HepG2 (cell line): ENCODE measurements at regions not wholly inside any gene's neighbourhood (a gene's known extent, or its start where the extent isn't known, plus 50 kb on each side); places are given as distances from the start of the nearest gene placed in this dataset.

Experiments used
- ATAC-seq: fragments of 200-7000 bp; cut with Tn5 transposase; 3 replicates; pipeline ENCODE4 v1.9.1; 2020; ENCODE audit warnings: mild to moderate bottlenecking, moderate library complexity
- BruUV-seq: library from RNA; stranded (reverse); fragments of 400-500 nt; replicated peaks from 2 replicates; lab custom pipeline; 2021; lab: Mats Ljungman, UMichigan
- CTCF ChIA-PET: fragments of 300-600 bp; formaldehyde crosslinking; extraction: SDS; loops from one replicate; lab custom pipeline; 2021; ENCODE audit warnings: low total read pairs, inconsistent platforms, low intra/inter-chr PET ratio; lab: Yijun Ruan, JAX
- POLR2A ChIA-PET: fragments of 350-600 bp; sonication (Branson Sonifier 250); formaldehyde crosslinking; loops from one replicate; lab custom pipeline; 2020; ENCODE audit warnings: antibody characterized with exemption, inconsistent platforms; lab: Yijun Ruan, JAX
- DNase-seq: peaks from one replicate; pipeline ENCODE4 v3.0.0-alpha.2; 2015; ENCODE audit warnings: low spot score
- FAIRE-seq: peaks from 3 replicates; lab custom pipeline; 2011; peaks lifted over from hg19 to GRCh38; lab: Jason Lieb, UNC
- H2AFZ ChIP-seq: one replicate; pipeline ENCODE4 v1.6.1; 2011; ENCODE audit warnings: low read length, inconsistent platforms
- H3K27ac ChIP-seq: fragments of 300-600 bp; 3 replicates; pipeline ENCODE4 v1.8.0; 2011; ENCODE audit warnings: mixed run types, mild to moderate bottlenecking, mixed read lengths, low read length, inconsistent platforms; ENCODE audit not compliant: insufficient read depth; ENCODE audit errors: extremely low read length
- H3K27me3 ChIP-seq, 2 experiments: fragments of 200-600 bp in 1 of 2; 2 replicates in 1 of 2; 3 replicates in 1 of 2; pipeline versions ENCODE4 v1.6.0 to v1.8.0; 2011; ENCODE audit warnings: low read length in 2 of 2, mild to moderate bottlenecking in 2 of 2, moderate library complexity in 2 of 2, inconsistent platforms in 1 of 2; ENCODE audit not compliant: insufficient read depth in 2 of 2, control insufficient read depth in 1 of 2
- H3K36me3 ChIP-seq, 2 experiments: fragments of 200-600 bp in 1 of 2; replicated peaks in 1 of 2; 2 replicates in 1 of 2; 3 replicates in 1 of 2; pipeline versions ENCODE4 v1.5.1 to v1.8.0; 2011; ENCODE audit warnings: low read length in 2 of 2, inconsistent platforms in 1 of 2; ENCODE audit not compliant: insufficient read depth in 2 of 2, control insufficient read depth in 1 of 2
- H3K4me1 ChIP-seq: 2 replicates; pipeline ENCODE4 v1.5.1; 2012; ENCODE audit warnings: low read length, inconsistent platforms; ENCODE audit not compliant: insufficient read depth
- H3K4me2 ChIP-seq: 2 replicates; pipeline ENCODE4 v1.6.0; 2011; ENCODE audit warnings: low read depth, low read length, inconsistent platforms
- H3K4me3 ChIP-seq, 3 experiments: fragments of 200-600 bp in 1 of 3; sonication (generic), shearing (Covaris generic) in 1 of 3; replicated peaks in 1 of 3; 2 replicates each; pipeline ENCODE4 v1.5.1; 2011 to 2016; ENCODE audit warnings: low read length in 3 of 3, inconsistent platforms in 2 of 3, low read depth in 2 of 3, mild to moderate bottlenecking in 2 of 3, control low read depth in 1 of 3, mixed read lengths in 1 of 3; ENCODE audit not compliant: insufficient read depth in 1 of 3
- H3K79me2 ChIP-seq: one replicate; pipeline ENCODE4 v1.6.1; 2011; ENCODE audit warnings: low read length, inconsistent platforms; ENCODE audit not compliant: insufficient read depth
- H3K9ac ChIP-seq: 2 replicates; pipeline ENCODE4 v1.6.0; 2011; ENCODE audit warnings: mild to moderate bottlenecking, low read depth, low read length, inconsistent platforms; ENCODE audit not compliant: insufficient read depth
- H3K9me3 ChIP-seq: 2 replicates; pipeline ENCODE4 v1.5.1; 2012; ENCODE audit warnings: mild to moderate bottlenecking, low read length
- H4K20me1 ChIP-seq: 2 replicates; pipeline ENCODE4 v1.6.0; 2011; ENCODE audit warnings: inconsistent platforms, mild to moderate bottlenecking, low read length, moderate library complexity; ENCODE audit not compliant: insufficient read depth
- ATM ChIP-seq: fragments of 450-650 bp; IDR thresholded peaks from 2 replicates; pipeline ENCODE4 v1.7.1; 2017; ENCODE audit warnings: mild to moderate bottlenecking, borderline replicate concordance
- CENPT ChIP-seq: sonication (generic); formaldehyde crosslinking; IDR thresholded peaks from 2 replicates; pipeline ENCODE4 v1.8.0; 2022; ENCODE audit warnings: low read depth, mild to moderate bottlenecking, moderate library complexity, missing genetic modification reagents
- NKX3-1 ChIP-seq: sonication (generic); formaldehyde crosslinking; IDR thresholded peaks from 2 replicates; pipeline ENCODE4 v1.5.0; 2020; ENCODE audit warnings: missing genetic modification reagents
- SUZ12 ChIP-seq: fragments of 150-350 bp; IDR thresholded peaks from 2 replicates; pipeline ENCODE4 v1.6.1; 2014; ENCODE audit warnings: low read depth, low read length
- WGBS: methylation state at CpG from one replicate; pipeline ENCODE4 v1.1.6; 2017; ENCODE audit warnings: low lambda C conversion rate; 5-methylcytosine and 5-hydroxymethylcytosine counted together
- in situ Hi-C: cut with HindIII; loops from 2 replicates; pipeline ENCODE4 v1.10.0; 2017; ENCODE audit warnings: low pct_unique_long_range_greater_than_20kb; ENCODE audit not compliant: extremely low pct_ligation_motif_present
- intact Hi-C: fragments of 100-400 bp; cut with micrococcal nuclease; formaldehyde crosslinking; loops from one replicate; pipeline ENCODE4 v1.10.0; 2022; ENCODE audit not compliant: unreplicated experiment
- TF ChIP-seq, protein P1 (sequence below): IDR thresholded peaks from 2 replicates; pipeline ENCODE4 v1.6.1; 2016; ENCODE audit warnings: missing biosample characterization, missing genetic modification reagents, low read depth
- TF ChIP-seq, protein P2 (sequence below): sonication (generic); IDR thresholded peaks from 2 replicates; pipeline ENCODE4 v1.6.1; 2016; ENCODE audit warnings: low read depth, borderline replicate concordance
- TF ChIP-seq, protein P3 (sequence below): sonication (generic); formaldehyde crosslinking; IDR thresholded peaks from 2 replicates; pipeline ENCODE4 v1.9.0; 2021; ENCODE audit warnings: missing genetic modification reagents, mild to moderate bottlenecking, borderline replicate concordance

DNA sequence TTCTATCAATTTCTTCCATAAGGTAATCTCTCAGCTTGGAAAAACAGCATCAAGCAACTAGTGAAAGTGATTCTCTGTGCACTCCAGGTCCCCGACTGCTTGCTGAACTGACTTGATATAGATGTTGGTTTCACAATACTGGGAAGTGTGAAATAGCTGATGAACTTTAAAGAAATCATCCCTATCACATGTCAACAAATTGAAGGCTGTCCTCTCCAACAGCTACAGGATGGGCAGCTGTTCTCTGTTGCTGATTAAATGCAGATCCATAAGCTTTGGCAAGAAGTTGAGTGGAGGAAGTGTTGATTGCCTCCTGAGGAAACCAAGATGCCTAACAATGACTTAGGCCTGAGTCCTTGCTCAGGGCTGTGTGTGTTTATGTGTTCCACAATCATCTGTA lies 130.4 kb upstream of the GDF10 start:
- Histone ChIP-seq H3K9ac (no peak overlapping the region), H2AFZ (no peak overlapping the region), H3K27me3 (peaks cover 2 to 8% of the 10 kb centered on the region in 2 experiments; a peak in 3 of 5 replicates), H3K4me3 (no peak overlapping the region), H3K27ac (no peak overlapping the region), H3K4me1 (no peaks in the 10 kb centered on the region), H3K36me3 (no peaks in the 10 kb centered on the region)
- ATAC-seq, result no peak
- in situ Hi-C loops, result no loop called here
- ChIA-PET POLR2A (no interaction called here), CTCF (no interaction called here)
- TF ChIP-seq NKX3-1 (no peak), CENPT (CRISPR knock-in tag) (no peak), ATM (no peak), SUZ12 (no peak)
- TF ChIP-seq, protein P1, sequence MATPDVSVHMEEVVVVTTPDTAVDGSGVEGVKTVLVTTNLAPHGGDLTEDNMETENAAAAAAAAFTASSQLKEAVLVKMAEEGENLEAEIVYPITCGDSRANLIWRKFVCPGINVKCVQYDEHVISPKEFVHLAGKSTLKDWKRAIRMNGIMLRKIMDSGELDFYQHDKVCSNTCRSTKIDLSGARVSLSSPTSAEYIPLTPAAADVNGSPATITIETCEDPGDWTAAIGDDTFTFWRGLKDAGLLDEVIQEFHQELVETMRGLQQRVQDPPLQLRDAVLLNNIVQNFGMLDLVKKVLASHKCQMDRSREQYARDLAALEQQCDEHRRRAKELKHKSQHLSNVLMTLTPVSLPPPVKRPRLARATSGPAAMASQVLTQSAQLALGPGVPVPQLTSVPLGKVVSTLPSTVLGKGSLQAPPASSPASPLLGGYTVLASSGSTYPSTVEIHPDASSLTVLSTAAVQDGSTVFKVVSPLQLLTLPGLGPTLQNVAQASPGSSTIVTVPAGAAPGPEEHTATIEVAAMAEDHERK (CRISPR knock-in tag), result no peak
- TF ChIP-seq, protein P2, sequence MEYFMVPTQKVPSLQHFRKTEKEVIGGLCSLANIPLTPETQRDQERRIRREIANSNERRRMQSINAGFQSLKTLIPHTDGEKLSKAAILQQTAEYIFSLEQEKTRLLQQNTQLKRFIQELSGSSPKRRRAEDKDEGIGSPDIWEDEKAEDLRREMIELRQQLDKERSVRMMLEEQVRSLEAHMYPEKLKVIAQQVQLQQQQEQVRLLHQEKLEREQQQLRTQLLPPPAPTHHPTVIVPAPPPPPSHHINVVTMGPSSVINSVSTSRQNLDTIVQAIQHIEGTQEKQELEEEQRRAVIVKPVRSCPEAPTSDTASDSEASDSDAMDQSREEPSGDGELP, result no peak
- TF ChIP-seq, protein P3, sequence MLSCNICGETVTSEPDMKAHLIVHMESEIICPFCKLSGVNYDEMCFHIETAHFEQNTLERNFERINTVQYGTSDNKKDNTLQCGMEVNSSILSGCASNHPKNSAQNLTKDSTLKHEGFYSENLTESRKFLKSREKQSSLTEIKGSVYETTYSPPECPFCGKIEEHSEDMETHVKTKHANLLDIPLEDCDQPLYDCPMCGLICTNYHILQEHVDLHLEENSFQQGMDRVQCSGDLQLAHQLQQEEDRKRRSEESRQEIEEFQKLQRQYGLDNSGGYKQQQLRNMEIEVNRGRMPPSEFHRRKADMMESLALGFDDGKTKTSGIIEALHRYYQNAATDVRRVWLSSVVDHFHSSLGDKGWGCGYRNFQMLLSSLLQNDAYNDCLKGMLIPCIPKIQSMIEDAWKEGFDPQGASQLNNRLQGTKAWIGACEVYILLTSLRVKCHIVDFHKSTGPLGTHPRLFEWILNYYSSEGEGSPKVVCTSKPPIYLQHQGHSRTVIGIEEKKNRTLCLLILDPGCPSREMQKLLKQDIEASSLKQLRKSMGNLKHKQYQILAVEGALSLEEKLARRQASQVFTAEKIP (CRISPR knock-in tag), result no peak
- TF ChIP-seq, all 625 proteins: peak for 0
- H4K20me1 ChIP-seq, result no peaks in the 10 kb centered on the region
- intact Hi-C loops, result no loop called here
- no peak for DNase-seq
- WGBS, result 0% methylated on average over 1 of the region's 1 CpG
- no peaks in the 10 kb centered on the region for H3K79me2 ChIP-seq
- no peak overlapping the region for H3K4me2 ChIP-seq
- BruUV-seq, result no TSS peak
- FAIRE-seq, result no peak
- H3K9me3 ChIP-seq, result no peaks in the 10 kb centered on the region
